DND-41 (cell line): ENCODE measurements at regions not wholly inside any gene's neighbourhood (a gene's known extent, or its start where the extent isn't known, plus 50 kb on each side); places are given as distances from the start of the nearest gene placed in this dataset.

Experiments
- EZH2 ChIP-seq: IDR thresholded peaks from 3 replicates; pipeline ENCODE4 v1.6.1; 2012; ENCODE audit warnings: borderline replicate concordance, low read depth, mild to moderate bottlenecking, moderate library complexity, low read length, inconsistent platforms; ENCODE audit not compliant: severe bottlenecking
- TF ChIP-seq, protein P1 (sequence below): IDR thresholded peaks from 2 replicates; pipeline ENCODE4 v1.5.1; 2012; ENCODE audit warnings: borderline replicate concordance, low read length, moderate library complexity, mild to moderate bottlenecking; ENCODE audit not compliant: poor library complexity, severe bottlenecking; ENCODE audit errors: extremely low read depth

- TF ChIP-seq, protein P1, sequence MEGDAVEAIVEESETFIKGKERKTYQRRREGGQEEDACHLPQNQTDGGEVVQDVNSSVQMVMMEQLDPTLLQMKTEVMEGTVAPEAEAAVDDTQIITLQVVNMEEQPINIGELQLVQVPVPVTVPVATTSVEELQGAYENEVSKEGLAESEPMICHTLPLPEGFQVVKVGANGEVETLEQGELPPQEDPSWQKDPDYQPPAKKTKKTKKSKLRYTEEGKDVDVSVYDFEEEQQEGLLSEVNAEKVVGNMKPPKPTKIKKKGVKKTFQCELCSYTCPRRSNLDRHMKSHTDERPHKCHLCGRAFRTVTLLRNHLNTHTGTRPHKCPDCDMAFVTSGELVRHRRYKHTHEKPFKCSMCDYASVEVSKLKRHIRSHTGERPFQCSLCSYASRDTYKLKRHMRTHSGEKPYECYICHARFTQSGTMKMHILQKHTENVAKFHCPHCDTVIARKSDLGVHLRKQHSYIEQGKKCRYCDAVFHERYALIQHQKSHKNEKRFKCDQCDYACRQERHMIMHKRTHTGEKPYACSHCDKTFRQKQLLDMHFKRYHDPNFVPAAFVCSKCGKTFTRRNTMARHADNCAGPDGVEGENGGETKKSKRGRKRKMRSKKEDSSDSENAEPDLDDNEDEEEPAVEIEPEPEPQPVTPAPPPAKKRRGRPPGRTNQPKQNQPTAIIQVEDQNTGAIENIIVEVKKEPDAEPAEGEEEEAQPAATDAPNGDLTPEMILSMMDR: no peak
- TF ChIP-seq EZH2: no peak
Observed at GRCh38 chr17:72429066-72429638, 308.3 kb downstream of the SOX9 start.
